ENCODE measurements at regions not wholly inside any gene's neighbourhood (a gene's known extent, or its start where the extent isn't known, plus 50 kb on each side); places are given as distances from the start of the nearest gene placed in this dataset.
"Not testable (repeated sequence)": the region's sequence is repeated elsewhere in the genome, so short reads cannot be mapped to it uniquely, and the experiment has no call there.

GRCh38 chr18:1078301-1078700, 173.6 kb downstream of the ADCYAP1 start:
- ATAC-seq = no peak
- TF ChIP-seq ZNF70 (CRISPR knock-in tag; IDR thresholded peaks at IDR 0.05) = no peak
- no peak for TF ChIP-seq TCF4 (CRISPR knock-in tag; IDR thresholded peaks at IDR 0.05; ENCODE audit: borderline replicate concordance)
- TF ChIP-seq ZFP3 (CRISPR knock-in tag; IDR thresholded peaks at IDR 0.05) = no peak
- TF ChIP-seq ZNF565 (CRISPR knock-in tag; conservative IDR thresholded peaks at IDR 0.05; ENCODE audit: low read depth) = no peak
- TF ChIP-seq ARNTL (CRISPR knock-in tag; IDR thresholded peaks at IDR 0.05; ENCODE audit: borderline replicate concordance, low read depth) = no peak
- no peak for TF ChIP-seq CSDC2 (CRISPR knock-in tag; IDR thresholded peaks at IDR 0.05)
- no peak for TF ChIP-seq SNAI2 (CRISPR knock-in tag; IDR thresholded peaks at IDR 0.05)
- TF ChIP-seq ZNF8 (CRISPR knock-in tag; IDR thresholded peaks at IDR 0.05) = no peak

GRCh38 chr18:1083675-1084074, 179.0 kb downstream of the ADCYAP1 start:
- not testable (repeated sequence) for ATAC-seq

- no peak for TF ChIP-seq ISL1 (CRISPR knock-in tag; IDR thresholded peaks at IDR 0.05)
- no peak for TF ChIP-seq BACH2 (CRISPR knock-in tag; IDR thresholded peaks at IDR 0.05; ENCODE audit: borderline replicate concordance)
- no peak for TF ChIP-seq ZC3H10 (CRISPR knock-in tag; IDR thresholded peaks at IDR 0.05)
- TF ChIP-seq PATZ1 (CRISPR knock-in tag; IDR thresholded peaks at IDR 0.05; ENCODE audit: borderline replicate concordance) = no peak
- TF ChIP-seq ZFP3 (CRISPR knock-in tag; IDR thresholded peaks at IDR 0.05) = no peak
- TF ChIP-seq CSRNP3 (CRISPR knock-in tag; IDR thresholded peaks at IDR 0.05) = no peak
- no peak for TF ChIP-seq CSDC2 (CRISPR knock-in tag; IDR thresholded peaks at IDR 0.05)
- TF ChIP-seq ARNTL (CRISPR knock-in tag; IDR thresholded peaks at IDR 0.05; ENCODE audit: borderline replicate concordance, low read depth) = no peak
- no peak for TF ChIP-seq ZNF70 (CRISPR knock-in tag; IDR thresholded peaks at IDR 0.05)
- no peak for TF ChIP-seq TOX (CRISPR knock-in tag; IDR thresholded peaks at IDR 0.05; ENCODE audit: borderline replicate concordance)
- TF ChIP-seq PPARA (CRISPR knock-in tag; IDR thresholded peaks at IDR 0.05; ENCODE audit: borderline replicate concordance) = no peak
- TF ChIP-seq TCF4 (CRISPR knock-in tag; IDR thresholded peaks at IDR 0.05; ENCODE audit: borderline replicate concordance) = no peak
- TF ChIP-seq CREB5 (CRISPR knock-in tag; IDR thresholded peaks at IDR 0.05; ENCODE audit: low read depth) = no peak
- no peak for TF ChIP-seq ESRRG (CRISPR knock-in tag; IDR thresholded peaks at IDR 0.05)
- ATAC-seq = no peak
Measured at GRCh38 chr18:1090758-1091157, 186.1 kb downstream of the ADCYAP1 start.

GRCh38 chr18:1092228-1092627, 187.6 kb downstream of the ADCYAP1 start:
- ATAC-seq = no peak
- TF ChIP-seq ZFP3 (CRISPR knock-in tag; IDR thresholded peaks at IDR 0.05) (no peak), ZNF8 (CRISPR knock-in tag; IDR thresholded peaks at IDR 0.05) (no peak), ESRRG (CRISPR knock-in tag; IDR thresholded peaks at IDR 0.05) (no peak), BACH2 (CRISPR knock-in tag; IDR thresholded peaks at IDR 0.05; ENCODE audit: borderline replicate concordance) (no peak), POU6F1 (CRISPR knock-in tag; IDR thresholded peaks at IDR 0.05; ENCODE audit: borderline replicate concordance, low read depth) (no peak), SNAI2 (CRISPR knock-in tag; IDR thresholded peaks at IDR 0.05) (no peak), GLIS3 (CRISPR knock-in tag; IDR thresholded peaks at IDR 0.05) (no peak), RARB (CRISPR knock-in tag; IDR thresholded peaks at IDR 0.05) (no peak), PATZ1 (CRISPR knock-in tag; IDR thresholded peaks at IDR 0.05; ENCODE audit: borderline replicate concordance) (no peak), ARNTL (CRISPR knock-in tag; IDR thresholded peaks at IDR 0.05; ENCODE audit: borderline replicate concordance, low read depth) (no peak), ZC3H10 (CRISPR knock-in tag; IDR thresholded peaks at IDR 0.05) (no peak), CSRNP3 (CRISPR knock-in tag; IDR thresholded peaks at IDR 0.05) (no peak), ZNF565 (CRISPR knock-in tag; conservative IDR thresholded peaks at IDR 0.05; ENCODE audit: low read depth) (no peak), TOX (CRISPR knock-in tag; IDR thresholded peaks at IDR 0.05; ENCODE audit: borderline replicate concordance) (no peak), OSR1 (CRISPR knock-in tag; IDR thresholded peaks at IDR 0.05) (no peak), ZFP30 (CRISPR knock-in tag; IDR thresholded peaks at IDR 0.05) (no peak), CREB5 (CRISPR knock-in tag; IDR thresholded peaks at IDR 0.05; ENCODE audit: low read depth) (no peak)

All from SK-N-SH treated with all-trans-retinoic acid at 6 μM for 48 hours (cell line).